ENCODE measurements at regions not wholly inside any gene's neighbourhood (a gene's known extent, or its start where the extent isn't known, plus 50 kb on each side); places are given as distances from the start of the nearest gene placed in this dataset.

GRCh38 chr12:84641940-84642545 is 270.6 kb downstream of the SLC6A15 start:
- DNase-seq (peak; percentile 22), ATAC-seq (ENCODE audit: low read depth) (no peak)
- Histone ChIP-seq H3K27ac (ENCODE audit: insufficient read depth, low read length) (no peak overlapping the region), H4K91ac (ENCODE audit: insufficient read depth, low read depth, low read length) (no peak overlapping the region), H3K36me3 (ENCODE audit: control insufficient read depth, insufficient read depth, low read length) (no peaks in the 10 kb centered on the region), H3K23ac (ENCODE audit: low read depth, low read length) (no peak overlapping the region), H3K9ac (ENCODE audit: low read depth, low read length) (no peak overlapping the region), H3K56ac (ENCODE audit: extremely low read depth, insufficient read depth, low read length) (no peak overlapping the region), H2BK15ac (ENCODE audit: low read depth, low read length) (no peak overlapping the region), H2AK5ac (ENCODE audit: low read depth, low read length) (no peak overlapping the region), H2AFZ (replicated peaks; ENCODE audit: low read length, poor library complexity) (no peak overlapping the region), H2BK120ac (ENCODE audit: low read depth, low read length) (no peak overlapping the region), H3K9me3 (ENCODE audit: control insufficient read depth, insufficient read depth, low read length) (no peaks in the 10 kb centered on the region), H3K4me1 (ENCODE audit: control insufficient read depth, insufficient read depth, low read length) (peaks cover 5% of the 10 kb centered on the region), H3K79me1 (ENCODE audit: low read depth in 1 of 2, low read length in 2 of 2) (no peaks in the 10 kb centered on the region), H2AK9ac (replicated peaks; ENCODE audit: low read depth, low read length, poor library complexity) (no peak overlapping the region), H3K9me1 (ENCODE audit: insufficient read depth, low read length) (no peaks in the 10 kb centered on the region), H3K27me3 (ENCODE audit: control insufficient read depth, insufficient read depth, low read length) (no peaks in the 10 kb centered on the region), H3K4me2 (ENCODE audit: low read depth, low read length) (no peak overlapping the region), H4K8ac (ENCODE audit: low read depth in 2 of 2, low read length in 2 of 2) (no peak overlapping the region), H2BK20ac (ENCODE audit: low read depth, low read length) (no peak overlapping the region), H3K4ac (ENCODE audit: low read depth, low read length) (no peak overlapping the region), H4K5ac (ENCODE audit: low read depth, low read length) (no peak overlapping the region), H3K14ac (replicated peaks; ENCODE audit: low read depth, low read length) (no peak overlapping the region), H3K18ac (ENCODE audit: low read depth, low read length) (no peak overlapping the region), H3K4me3 (ENCODE audit: insufficient read depth, low read depth, low read length) (no peak overlapping the region), H2BK5ac (ENCODE audit: low read depth, low read length, poor library complexity, severe bottlenecking) (no peak overlapping the region), H4K20me1 (ENCODE audit: insufficient read depth, low read length) (no peaks in the 10 kb centered on the region)
- dilution Hi-C loops (cut with HindIII; ENCODE audit: low sequenced_read_pairs, unreplicated experiment) (no loop called here), in situ Hi-C loops (cut with MboI; ENCODE audit: low sequenced_read_pairs) (no loop called here), intact Hi-C loops (cut with micrococcal nuclease) (no loop called here)
- BruUV-seq (replicated peaks): no TSS peak
- TF ChIP-seq MAZ (IDR thresholded peaks at IDR 0.05; ENCODE audit: borderline replicate concordance, low read depth, low read length): no peak
- TF ChIP-seq SMC3 (IDR thresholded peaks at IDR 0.05; ENCODE audit: low read depth, low read length): no peak
- no peak for TF ChIP-seq MXI1 (IDR thresholded peaks at IDR 0.05; ENCODE audit: borderline replicate concordance, low read depth, low read length)
- no peak for TF ChIP-seq FOS (IDR thresholded peaks at IDR 0.05; ENCODE audit: low read depth, low read length)
- TF ChIP-seq RCOR1 (IDR thresholded peaks at IDR 0.05; ENCODE audit: insufficient replicate concordance, low read length): no peak
- TF ChIP-seq NFE2L2 (IDR thresholded peaks at IDR 0.05; ENCODE audit: low read depth, low read length): no peak
- no peak for TF ChIP-seq CTCF (conservative IDR thresholded peaks at IDR 0.05; ENCODE audit: low read depth, low read length)
- no peak for TF ChIP-seq CHD1 (IDR thresholded peaks at IDR 0.05; ENCODE audit: low read depth, low read length)
- TF ChIP-seq RAD21 (IDR thresholded peaks at IDR 0.05; ENCODE audit: low read length): no peak
- no peak for TF ChIP-seq CEBPB (IDR thresholded peaks at IDR 0.05; ENCODE audit: low read depth, low read length)
- TF ChIP-seq, protein P1, sequence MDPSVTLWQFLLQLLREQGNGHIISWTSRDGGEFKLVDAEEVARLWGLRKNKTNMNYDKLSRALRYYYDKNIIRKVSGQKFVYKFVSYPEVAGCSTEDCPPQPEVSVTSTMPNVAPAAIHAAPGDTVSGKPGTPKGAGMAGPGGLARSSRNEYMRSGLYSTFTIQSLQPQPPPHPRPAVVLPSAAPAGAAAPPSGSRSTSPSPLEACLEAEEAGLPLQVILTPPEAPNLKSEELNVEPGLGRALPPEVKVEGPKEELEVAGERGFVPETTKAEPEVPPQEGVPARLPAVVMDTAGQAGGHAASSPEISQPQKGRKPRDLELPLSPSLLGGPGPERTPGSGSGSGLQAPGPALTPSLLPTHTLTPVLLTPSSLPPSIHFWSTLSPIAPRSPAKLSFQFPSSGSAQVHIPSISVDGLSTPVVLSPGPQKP (IDR thresholded peaks at IDR 0.05; ENCODE audit: borderline replicate concordance, low read depth, low read length): no peak
- no peak for TF ChIP-seq POLR2A (IDR thresholded peaks at IDR 0.05; ENCODE audit: low read depth, low read length)
- TF ChIP-seq, protein P2, sequence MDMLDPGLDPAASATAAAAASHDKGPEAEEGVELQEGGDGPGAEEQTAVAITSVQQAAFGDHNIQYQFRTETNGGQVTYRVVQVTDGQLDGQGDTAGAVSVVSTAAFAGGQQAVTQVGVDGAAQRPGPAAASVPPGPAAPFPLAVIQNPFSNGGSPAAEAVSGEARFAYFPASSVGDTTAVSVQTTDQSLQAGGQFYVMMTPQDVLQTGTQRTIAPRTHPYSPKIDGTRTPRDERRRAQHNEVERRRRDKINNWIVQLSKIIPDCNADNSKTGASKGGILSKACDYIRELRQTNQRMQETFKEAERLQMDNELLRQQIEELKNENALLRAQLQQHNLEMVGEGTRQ (IDR thresholded peaks at IDR 0.05; ENCODE audit: low read depth, low read length): no peak
- no peak for TF ChIP-seq RFX5 (IDR thresholded peaks at IDR 0.05; ENCODE audit: low read depth, low read length)
- ChIA-PET POLR2A (ENCODE audit: unreplicated experiment) (no interaction called here), CTCF (no interaction called here)
- WGBS, 2 experiments (ENCODE audit: extremely low coverage in 2 of 2, insufficient read length in 1 of 2): no CpG with 5 or more reads among the region's 2 CpGs

Data from IMR-90 (cell line).